ENCODE measurements at regions not wholly inside any gene's neighbourhood (a gene's known extent, or its start where the extent isn't known, plus 50 kb on each side); places are given as distances from the start of the nearest gene placed in this dataset.

DNA sequence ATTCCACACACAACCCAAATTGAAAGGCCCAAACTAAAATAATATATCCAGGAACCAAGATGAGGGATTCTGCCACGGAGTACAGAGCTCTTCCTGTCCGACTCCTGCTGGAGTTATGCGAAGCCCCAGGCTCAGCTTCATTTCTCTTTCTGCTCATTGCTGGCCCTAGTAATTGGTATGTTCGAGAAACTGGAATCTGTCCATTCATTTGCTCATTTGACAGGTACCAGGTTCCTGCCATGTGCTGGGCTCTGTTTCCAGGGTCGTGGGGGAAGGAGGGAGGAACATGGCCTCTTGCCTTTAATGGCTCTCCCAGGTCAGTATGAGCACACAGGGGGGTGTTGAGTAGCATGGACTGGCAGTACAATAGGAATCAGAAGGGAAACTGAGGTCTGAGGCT is 179.2 kb upstream of the SHH start:
- TF ChIP-seq, protein P1, sequence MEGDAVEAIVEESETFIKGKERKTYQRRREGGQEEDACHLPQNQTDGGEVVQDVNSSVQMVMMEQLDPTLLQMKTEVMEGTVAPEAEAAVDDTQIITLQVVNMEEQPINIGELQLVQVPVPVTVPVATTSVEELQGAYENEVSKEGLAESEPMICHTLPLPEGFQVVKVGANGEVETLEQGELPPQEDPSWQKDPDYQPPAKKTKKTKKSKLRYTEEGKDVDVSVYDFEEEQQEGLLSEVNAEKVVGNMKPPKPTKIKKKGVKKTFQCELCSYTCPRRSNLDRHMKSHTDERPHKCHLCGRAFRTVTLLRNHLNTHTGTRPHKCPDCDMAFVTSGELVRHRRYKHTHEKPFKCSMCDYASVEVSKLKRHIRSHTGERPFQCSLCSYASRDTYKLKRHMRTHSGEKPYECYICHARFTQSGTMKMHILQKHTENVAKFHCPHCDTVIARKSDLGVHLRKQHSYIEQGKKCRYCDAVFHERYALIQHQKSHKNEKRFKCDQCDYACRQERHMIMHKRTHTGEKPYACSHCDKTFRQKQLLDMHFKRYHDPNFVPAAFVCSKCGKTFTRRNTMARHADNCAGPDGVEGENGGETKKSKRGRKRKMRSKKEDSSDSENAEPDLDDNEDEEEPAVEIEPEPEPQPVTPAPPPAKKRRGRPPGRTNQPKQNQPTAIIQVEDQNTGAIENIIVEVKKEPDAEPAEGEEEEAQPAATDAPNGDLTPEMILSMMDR (conservative IDR thresholded peaks at IDR 0.05; ENCODE audit: low read depth, low read length), result no peak
- no peak for TF ChIP-seq EZH2 (IDR thresholded peaks at IDR 0.05; ENCODE audit: borderline replicate concordance, low read depth, low read length, poor library complexity, severe bottlenecking)
